ENCODE measurements at regions not wholly inside any gene's neighbourhood (a gene's known extent, or its start where the extent isn't known, plus 50 kb on each side); places are given as distances from the start of the nearest gene placed in this dataset.

- TF ChIP-seq ZNF121 (CRISPR knock-in tag; IDR thresholded peaks at IDR 0.05), result no peak
- TF ChIP-seq ZSCAN18 (CRISPR knock-in tag; IDR thresholded peaks at IDR 0.05), result no peak
Observed at GRCh38 chr11:127971448-127971847, 615.9 kb downstream of the ETS1 start (continued).

- ATAC-seq (no peak), DNase-seq (ENCODE audit: low spot score) (no peak)
- no peaks in the 10 kb centered on the region for H3K36me3 Mint-ChIP-seq
- H3K4me1 Mint-ChIP-seq, result no peaks in the 10 kb centered on the region
- no peak overlapping the region for H3K4me3 Mint-ChIP-seq
- H3K27me3 Mint-ChIP-seq (ENCODE audit: low read depth), result no peaks in the 10 kb centered on the region
- TF ChIP-seq TP53 (CRISPR knock-in tag; IDR thresholded peaks at IDR 0.05), result no peak
- TF ChIP-seq ESRRA (CRISPR knock-in tag; IDR thresholded peaks at IDR 0.05; ENCODE audit: borderline replicate concordance), result no peak
- TF ChIP-seq ZNF281 (CRISPR knock-in tag; IDR thresholded peaks at IDR 0.05), result no peak
- TF ChIP-seq ZBTB21 (CRISPR knock-in tag; IDR thresholded peaks at IDR 0.05; ENCODE audit: borderline replicate concordance), result no peak
- no peak for TF ChIP-seq NR2C2 (CRISPR knock-in tag; IDR thresholded peaks at IDR 0.05)
- no peak for TF ChIP-seq TEAD4 (CRISPR knock-in tag; IDR thresholded peaks at IDR 0.05)
- no peak for TF ChIP-seq NFE2L1 (CRISPR knock-in tag; IDR thresholded peaks at IDR 0.05)
- no peak for TF ChIP-seq ZNF423 (CRISPR knock-in tag; IDR thresholded peaks at IDR 0.05)
- TF ChIP-seq MYBL2 (CRISPR knock-in tag; IDR thresholded peaks at IDR 0.05), result no peak
- no peak for TF ChIP-seq ZNF138 (CRISPR knock-in tag; conservative IDR thresholded peaks at IDR 0.05)
- TF ChIP-seq PRRX2 (CRISPR knock-in tag; IDR thresholded peaks at IDR 0.05), result no peak
- TF ChIP-seq ZSCAN18 (CRISPR knock-in tag; IDR thresholded peaks at IDR 0.05), result no peak
- TF ChIP-seq SMAD3 (CRISPR knock-in tag; IDR thresholded peaks at IDR 0.05; ENCODE audit: borderline replicate concordance), result no peak
- no peak for TF ChIP-seq SOX15 (CRISPR knock-in tag; IDR thresholded peaks at IDR 0.05)
- TF ChIP-seq PRDM15 (CRISPR knock-in tag; IDR thresholded peaks at IDR 0.05), result no peak
- no peak for TF ChIP-seq JUN (CRISPR knock-in tag; IDR thresholded peaks at IDR 0.05)
- no peak for TF ChIP-seq CREM (CRISPR knock-in tag; IDR thresholded peaks at IDR 0.05)
- POLR2A ChIA-PET, result no interaction called here
- CTCF ChIA-PET, result no interaction called here
- H3K9me3 Mint-ChIP-seq, result peaks cover 15% of the 10 kb centered on the region
- H3K27ac Mint-ChIP-seq, result no peak overlapping the region
Observed at GRCh38 chr11:127966821-127967220, 620.5 kb downstream of the ETS1 start.

All from WTC11 (cell line).